HepG2 (cell line): ENCODE measurements at regions not wholly inside any gene's neighbourhood (a gene's known extent, or its start where the extent isn't known, plus 50 kb on each side); places are given as distances from the start of the nearest gene placed in this dataset.

Experiments used
- ATAC-seq: fragments of 200-7000 bp; cut with Tn5 transposase; 3 replicates; pipeline ENCODE4 v1.9.1; 2020; ENCODE audit warnings: mild to moderate bottlenecking, moderate library complexity
- BruUV-seq: library from RNA; stranded (reverse); fragments of 400-500 nt; replicated peaks from 2 replicates; lab custom pipeline; 2021; lab: Mats Ljungman, UMichigan
- CTCF ChIA-PET: fragments of 300-600 bp; formaldehyde crosslinking; extraction: SDS; loops from one replicate; lab custom pipeline; 2021; ENCODE audit warnings: low total read pairs, inconsistent platforms, low intra/inter-chr PET ratio; lab: Yijun Ruan, JAX
- POLR2A ChIA-PET: fragments of 350-600 bp; sonication (Branson Sonifier 250); formaldehyde crosslinking; loops from one replicate; lab custom pipeline; 2020; ENCODE audit warnings: antibody characterized with exemption, inconsistent platforms; lab: Yijun Ruan, JAX
- DNase-seq: peaks from one replicate; pipeline ENCODE4 v3.0.0-alpha.2; 2015; ENCODE audit warnings: low spot score
- FAIRE-seq: peaks from 3 replicates; lab custom pipeline; 2011; peaks lifted over from hg19 to GRCh38; lab: Jason Lieb, UNC
- H2AFZ ChIP-seq: one replicate; pipeline ENCODE4 v1.6.1; 2011; ENCODE audit warnings: low read length, inconsistent platforms
- H3K27ac ChIP-seq: fragments of 300-600 bp; 3 replicates; pipeline ENCODE4 v1.8.0; 2011; ENCODE audit warnings: mixed run types, mild to moderate bottlenecking, mixed read lengths, low read length, inconsistent platforms; ENCODE audit not compliant: insufficient read depth; ENCODE audit errors: extremely low read length
- H3K27me3 ChIP-seq, 2 experiments: fragments of 200-600 bp in 1 of 2; 2 replicates in 1 of 2; 3 replicates in 1 of 2; pipeline versions ENCODE4 v1.6.0 to v1.8.0; 2011; ENCODE audit warnings: low read length in 2 of 2, mild to moderate bottlenecking in 2 of 2, moderate library complexity in 2 of 2, inconsistent platforms in 1 of 2; ENCODE audit not compliant: insufficient read depth in 2 of 2, control insufficient read depth in 1 of 2
- H3K36me3 ChIP-seq, 2 experiments: fragments of 200-600 bp in 1 of 2; replicated peaks in 1 of 2; 2 replicates in 1 of 2; 3 replicates in 1 of 2; pipeline versions ENCODE4 v1.5.1 to v1.8.0; 2011; ENCODE audit warnings: low read length in 2 of 2, inconsistent platforms in 1 of 2; ENCODE audit not compliant: insufficient read depth in 2 of 2, control insufficient read depth in 1 of 2
- H3K4me1 ChIP-seq: 2 replicates; pipeline ENCODE4 v1.5.1; 2012; ENCODE audit warnings: low read length, inconsistent platforms; ENCODE audit not compliant: insufficient read depth
- H3K4me2 ChIP-seq: 2 replicates; pipeline ENCODE4 v1.6.0; 2011; ENCODE audit warnings: low read depth, low read length, inconsistent platforms
- H3K4me3 ChIP-seq, 3 experiments: fragments of 200-600 bp in 1 of 3; sonication (generic), shearing (Covaris generic) in 1 of 3; replicated peaks in 1 of 3; 2 replicates each; pipeline ENCODE4 v1.5.1; 2011 to 2016; ENCODE audit warnings: low read length in 3 of 3, inconsistent platforms in 2 of 3, low read depth in 2 of 3, mild to moderate bottlenecking in 2 of 3, control low read depth in 1 of 3, mixed read lengths in 1 of 3; ENCODE audit not compliant: insufficient read depth in 1 of 3
- H3K79me2 ChIP-seq: one replicate; pipeline ENCODE4 v1.6.1; 2011; ENCODE audit warnings: low read length, inconsistent platforms; ENCODE audit not compliant: insufficient read depth
- H3K9ac ChIP-seq: 2 replicates; pipeline ENCODE4 v1.6.0; 2011; ENCODE audit warnings: mild to moderate bottlenecking, low read depth, low read length, inconsistent platforms; ENCODE audit not compliant: insufficient read depth
- H3K9me3 ChIP-seq: 2 replicates; pipeline ENCODE4 v1.5.1; 2012; ENCODE audit warnings: mild to moderate bottlenecking, low read length
- H4K20me1 ChIP-seq: 2 replicates; pipeline ENCODE4 v1.6.0; 2011; ENCODE audit warnings: inconsistent platforms, mild to moderate bottlenecking, low read length, moderate library complexity; ENCODE audit not compliant: insufficient read depth
- AGO1 ChIP-seq: fragments of 200-400 bp; formaldehyde crosslinking; IDR thresholded peaks from 2 replicates; pipeline ENCODE4 v1.6.1; 2017; ENCODE audit warnings: mild to moderate bottlenecking, low read depth, low read length, moderate library complexity; ENCODE audit not compliant: poor library complexity, severe bottlenecking
- CTCF ChIP-seq: sonication (generic); formaldehyde crosslinking; IDR thresholded peaks from 2 replicates; pipeline ENCODE4 v1.5.0; 2020; ENCODE audit warnings: mild to moderate bottlenecking, missing genetic modification reagents, moderate library complexity
- DNMT1 ChIP-seq: sonication (generic); formaldehyde crosslinking; IDR thresholded peaks from 2 replicates; pipeline ENCODE4 v1.5.1; 2020; ENCODE audit warnings: mild to moderate bottlenecking, missing genetic modification reagents
- FOXK2 ChIP-seq: fragments of 450-650 bp; IDR thresholded peaks from 2 replicates; pipeline ENCODE4 v1.6.1; 2016
- HDAC1 ChIP-seq: sonication (generic); formaldehyde crosslinking; IDR thresholded peaks from 2 replicates; pipeline ENCODE4 v1.5.1; 2020; ENCODE audit warnings: mild to moderate bottlenecking, missing genetic modification reagents
- SATB2 ChIP-seq: sonication (generic); formaldehyde crosslinking; IDR thresholded peaks from 2 replicates; pipeline ENCODE4 v1.5.0; 2020; ENCODE audit warnings: missing genetic modification reagents
- ZFY ChIP-seq: sonication (generic); formaldehyde crosslinking; IDR thresholded peaks from 2 replicates; pipeline ENCODE4 v1.4.0; 2020; ENCODE audit warnings: missing genetic modification reagents
- ZNF430 ChIP-seq: sonication (generic); formaldehyde crosslinking; IDR thresholded peaks from 2 replicates; pipeline ENCODE4 v1.9.0; 2021; ENCODE audit warnings: mild to moderate bottlenecking, missing genetic modification reagents
- ZNF660 ChIP-seq: sonication (generic); formaldehyde crosslinking; IDR thresholded peaks from 2 replicates; pipeline ENCODE4 v1.5.1; 2020; ENCODE audit warnings: mild to moderate bottlenecking, low read depth, missing genetic modification reagents, borderline replicate concordance
- ZNF737 ChIP-seq: sonication (generic); formaldehyde crosslinking; IDR thresholded peaks from 2 replicates; pipeline ENCODE4 v1.5.0; 2020; ENCODE audit warnings: missing genetic modification reagents, mild to moderate bottlenecking, borderline replicate concordance
- ZNF747 ChIP-seq: sonication (generic); formaldehyde crosslinking; IDR thresholded peaks from 2 replicates; pipeline ENCODE4 v1.8.1; 2023; ENCODE audit warnings: missing genetic modification reagents, mild to moderate bottlenecking, borderline replicate concordance
- ZNF839 ChIP-seq: sonication (generic); formaldehyde crosslinking; IDR thresholded peaks from 2 replicates; pipeline ENCODE4 v1.4.0; 2020; ENCODE audit warnings: missing genetic modification reagents, mild to moderate bottlenecking, borderline replicate concordance
- WGBS: methylation state at CpG from one replicate; pipeline ENCODE4 v1.1.6; 2017; ENCODE audit warnings: low lambda C conversion rate; 5-methylcytosine and 5-hydroxymethylcytosine counted together
- in situ Hi-C: cut with HindIII; loops from 2 replicates; pipeline ENCODE4 v1.10.0; 2017; ENCODE audit warnings: low pct_unique_long_range_greater_than_20kb; ENCODE audit not compliant: extremely low pct_ligation_motif_present
- intact Hi-C: fragments of 100-400 bp; cut with micrococcal nuclease; formaldehyde crosslinking; loops from one replicate; pipeline ENCODE4 v1.10.0; 2022; ENCODE audit not compliant: unreplicated experiment
- TF ChIP-seq, protein P1 (sequence below): sonication (generic); formaldehyde crosslinking; IDR thresholded peaks from 2 replicates; pipeline ENCODE4 v1.9.0; 2022; ENCODE audit warnings: low read depth, missing genetic modification reagents
- TF ChIP-seq, protein P2 (sequence below): sonication (generic); IDR thresholded peaks from 2 replicates; pipeline ENCODE4 v1.6.1; 2016; ENCODE audit warnings: low read depth, borderline replicate concordance

DNA sequence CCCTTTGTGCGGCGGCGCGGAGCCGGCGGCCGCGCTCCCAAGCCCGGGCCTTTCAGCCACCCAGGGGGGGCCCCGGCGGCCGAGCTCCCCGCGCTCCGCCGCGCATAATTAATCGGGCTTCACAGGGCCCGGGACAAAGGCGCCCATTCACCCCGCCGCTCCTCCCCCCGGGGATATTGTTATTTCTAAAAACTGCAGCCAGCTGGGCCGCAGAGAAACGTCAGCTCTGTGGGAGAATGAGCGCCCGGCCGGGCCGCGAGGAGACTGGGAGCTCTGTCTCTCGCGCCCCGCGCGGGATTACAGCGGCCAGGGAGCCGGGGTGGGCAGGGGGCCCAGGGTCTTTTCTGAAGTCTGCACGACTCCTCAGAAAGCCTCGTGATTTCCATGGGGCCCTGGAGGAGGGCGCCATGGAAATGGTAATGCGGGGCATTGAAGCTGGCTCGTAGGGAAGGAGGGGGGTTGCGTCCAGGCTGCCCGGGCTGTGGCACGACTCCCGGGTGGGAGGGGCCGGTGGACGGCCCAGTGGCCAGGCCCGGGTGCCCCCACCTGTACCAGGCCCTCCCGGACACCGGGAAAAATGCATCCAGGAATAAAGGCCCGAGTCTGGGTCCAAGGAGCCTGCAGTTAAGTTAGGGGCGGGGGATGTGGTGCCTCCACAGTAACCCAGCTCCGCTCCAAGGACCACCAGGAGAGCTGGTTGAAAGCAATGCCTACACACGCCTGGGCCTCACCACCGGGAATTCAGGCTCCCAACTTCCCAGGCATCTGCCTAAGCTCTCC, 125.3 kb downstream of the ZFP36L2 start:
- WGBS, result 96% methylated on average over 56 of the region's 56 CpGs
- DNase-seq, result no peak
- no peaks in the 10 kb centered on the region for H3K36me3 ChIP-seq
- no peaks in the 10 kb centered on the region for H3K9me3 ChIP-seq
- H3K4me3 ChIP-seq, result no peak overlapping the region
- H3K4me2 ChIP-seq, result no peak overlapping the region
- in situ Hi-C loops, result no loop called here
- TF ChIP-seq ZNF737 (CRISPR knock-in tag) (no peak), AGO1 (peak; percentile 12)
- BruUV-seq, result no TSS peak
- no peaks in the 10 kb centered on the region for H3K79me2 ChIP-seq
- H3K27ac ChIP-seq, result no peak overlapping the region
- no peak for ATAC-seq
- no peak overlapping the region for H3K9ac ChIP-seq
- H3K4me1 ChIP-seq, result peaks cover 51% of the 10 kb centered on the region
- CTCF ChIA-PET, result no interaction called here
- H3K27me3 ChIP-seq, result no peaks in the 10 kb centered on the region
- intact Hi-C loops, result no loop called here
- no peak for FAIRE-seq
- no peak overlapping the region for H2AFZ ChIP-seq
- H4K20me1 ChIP-seq, result no peaks in the 10 kb centered on the region
- POLR2A ChIA-PET, result no interaction called here

GRCh38 chr2:43100362-43100882, 126.0 kb downstream of the ZFP36L2 start:
- in situ Hi-C loops, result no loop called here
- Histone ChIP-seq H3K27ac (no peak overlapping the region), H3K4me3 (no peak overlapping the region), H3K36me3 (no peaks in the 10 kb centered on the region), H4K20me1 (no peaks in the 10 kb centered on the region), H3K4me2 (no peak overlapping the region), H3K9ac (no peak overlapping the region), H2AFZ (no peak overlapping the region), H3K27me3 (no peaks in the 10 kb centered on the region), H3K4me1 (peaks cover 44% of the 10 kb centered on the region), H3K79me2 (no peaks in the 10 kb centered on the region), H3K9me3 (no peaks in the 10 kb centered on the region)
- FAIRE-seq (no peak), ATAC-seq (no peak), DNase-seq (no peak)
- 94% methylated on average over 21 of the region's 21 CpGs for WGBS
- BruUV-seq, result no TSS peak
- ChIA-PET CTCF (no interaction called here), POLR2A (no interaction called here)
- intact Hi-C loops, result no loop called here
- TF ChIP-seq, protein P1, sequence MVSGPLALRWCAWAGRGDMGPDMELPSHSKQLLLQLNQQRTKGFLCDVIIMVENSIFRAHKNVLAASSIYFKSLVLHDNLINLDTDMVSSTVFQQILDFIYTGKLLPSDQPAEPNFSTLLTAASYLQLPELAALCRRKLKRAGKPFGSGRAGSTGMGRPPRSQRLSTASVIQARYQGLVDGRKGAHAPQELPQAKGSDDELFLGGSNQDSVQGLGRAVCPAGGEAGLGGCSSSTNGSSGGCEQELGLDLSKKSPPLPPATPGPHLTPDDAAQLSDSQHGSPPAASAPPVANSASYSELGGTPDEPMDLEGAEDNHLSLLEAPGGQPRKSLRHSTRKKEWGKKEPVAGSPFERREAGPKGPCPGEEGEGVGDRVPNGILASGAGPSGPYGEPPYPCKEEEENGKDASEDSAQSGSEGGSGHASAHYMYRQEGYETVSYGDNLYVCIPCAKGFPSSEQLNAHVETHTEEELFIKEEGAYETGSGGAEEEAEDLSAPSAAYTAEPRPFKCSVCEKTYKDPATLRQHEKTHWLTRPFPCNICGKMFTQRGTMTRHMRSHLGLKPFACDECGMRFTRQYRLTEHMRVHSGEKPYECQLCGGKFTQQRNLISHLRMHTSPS (CRISPR knock-in tag), result no peak
- TF ChIP-seq ZFY (CRISPR knock-in tag), result no peak
- no peak for TF ChIP-seq ZNF839 (CRISPR knock-in tag)
- no peak for TF ChIP-seq ZNF430
- TF ChIP-seq FOXK2, result no peak
- no peak for TF ChIP-seq HDAC1 (CRISPR knock-in tag)
- TF ChIP-seq CTCF (CRISPR knock-in tag), result no peak
- no peak for TF ChIP-seq ZNF660 (CRISPR knock-in tag)
- TF ChIP-seq, protein P2, sequence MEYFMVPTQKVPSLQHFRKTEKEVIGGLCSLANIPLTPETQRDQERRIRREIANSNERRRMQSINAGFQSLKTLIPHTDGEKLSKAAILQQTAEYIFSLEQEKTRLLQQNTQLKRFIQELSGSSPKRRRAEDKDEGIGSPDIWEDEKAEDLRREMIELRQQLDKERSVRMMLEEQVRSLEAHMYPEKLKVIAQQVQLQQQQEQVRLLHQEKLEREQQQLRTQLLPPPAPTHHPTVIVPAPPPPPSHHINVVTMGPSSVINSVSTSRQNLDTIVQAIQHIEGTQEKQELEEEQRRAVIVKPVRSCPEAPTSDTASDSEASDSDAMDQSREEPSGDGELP, result no peak
- no peak for TF ChIP-seq ZNF747
- no peak for TF ChIP-seq DNMT1 (CRISPR knock-in tag)
- no peak for TF ChIP-seq SATB2 (CRISPR knock-in tag)
